ENCODE measurements at regions not wholly inside any gene's neighbourhood (a gene's known extent, or its start where the extent isn't known, plus 50 kb on each side); places are given as distances from the start of the nearest gene placed in this dataset.

DNA sequence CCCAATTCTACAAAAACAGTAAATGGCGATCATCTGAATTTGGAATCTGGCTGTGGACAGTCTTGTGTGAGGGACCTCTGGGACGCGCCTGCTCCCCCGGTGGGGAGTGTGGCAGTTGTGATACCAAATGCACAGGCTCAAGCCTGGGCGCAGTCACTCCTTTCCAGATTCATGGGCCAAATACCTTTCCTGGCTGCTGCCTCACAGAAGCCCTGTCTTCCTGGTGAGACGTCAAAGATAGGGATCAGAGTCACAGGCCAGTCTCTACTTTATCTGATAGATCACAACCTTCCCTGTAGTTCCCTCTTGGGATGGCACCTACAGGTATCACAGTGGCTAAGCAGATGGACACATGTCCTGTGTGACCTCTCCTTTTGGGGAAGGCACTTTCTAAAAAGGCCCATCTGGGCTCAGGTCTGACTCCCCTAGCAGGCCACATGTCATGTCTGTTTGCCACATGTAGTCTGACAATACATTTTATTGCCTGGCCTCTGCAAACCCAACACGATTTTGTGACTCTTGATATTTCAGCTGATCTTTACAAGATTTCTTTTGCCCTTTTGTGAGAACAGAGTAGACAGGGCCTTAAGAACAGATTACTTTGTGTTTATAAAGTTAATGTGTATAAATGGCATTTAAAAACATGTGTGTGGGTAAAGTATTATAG, 150.1 kb downstream of the SNX10 start:
- Mint-ChIP-seq H3K27ac (ENCODE audit: unreplicated experiment) (no peak overlapping the region), H3K4me1 (ENCODE audit: low read depth) (no peaks in the 10 kb centered on the region), H3K4me3 (ENCODE audit: unreplicated experiment) (no peak overlapping the region)

DNA sequence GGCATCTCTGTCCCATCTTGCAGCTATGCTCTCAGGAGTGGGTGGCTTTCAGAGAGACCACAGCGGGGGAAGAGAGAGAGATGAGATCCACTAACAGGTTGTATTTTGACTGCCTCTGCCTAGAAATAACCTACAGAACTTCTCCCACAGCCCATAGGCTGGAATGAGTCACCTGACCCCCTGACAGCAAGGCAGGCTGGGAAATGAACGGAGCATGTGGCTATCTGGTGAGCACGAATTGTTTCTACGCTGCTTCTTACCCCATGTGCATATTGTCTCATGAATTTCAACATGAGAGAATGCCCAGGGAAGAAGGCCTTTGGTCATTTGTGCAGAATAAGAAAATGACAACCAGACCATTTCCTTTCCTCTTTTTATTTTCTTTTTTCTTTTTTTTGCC, 151.3 kb downstream of the SNX10 start:
- H3K4me3 Mint-ChIP-seq (ENCODE audit: unreplicated experiment) = no peak overlapping the region
- no peaks in the 10 kb centered on the region for H3K4me1 Mint-ChIP-seq (ENCODE audit: low read depth)
- H3K36me3 Mint-ChIP-seq (ENCODE audit: low read depth) = no peaks in the 10 kb centered on the region
- TF ChIP-seq, protein P1, sequence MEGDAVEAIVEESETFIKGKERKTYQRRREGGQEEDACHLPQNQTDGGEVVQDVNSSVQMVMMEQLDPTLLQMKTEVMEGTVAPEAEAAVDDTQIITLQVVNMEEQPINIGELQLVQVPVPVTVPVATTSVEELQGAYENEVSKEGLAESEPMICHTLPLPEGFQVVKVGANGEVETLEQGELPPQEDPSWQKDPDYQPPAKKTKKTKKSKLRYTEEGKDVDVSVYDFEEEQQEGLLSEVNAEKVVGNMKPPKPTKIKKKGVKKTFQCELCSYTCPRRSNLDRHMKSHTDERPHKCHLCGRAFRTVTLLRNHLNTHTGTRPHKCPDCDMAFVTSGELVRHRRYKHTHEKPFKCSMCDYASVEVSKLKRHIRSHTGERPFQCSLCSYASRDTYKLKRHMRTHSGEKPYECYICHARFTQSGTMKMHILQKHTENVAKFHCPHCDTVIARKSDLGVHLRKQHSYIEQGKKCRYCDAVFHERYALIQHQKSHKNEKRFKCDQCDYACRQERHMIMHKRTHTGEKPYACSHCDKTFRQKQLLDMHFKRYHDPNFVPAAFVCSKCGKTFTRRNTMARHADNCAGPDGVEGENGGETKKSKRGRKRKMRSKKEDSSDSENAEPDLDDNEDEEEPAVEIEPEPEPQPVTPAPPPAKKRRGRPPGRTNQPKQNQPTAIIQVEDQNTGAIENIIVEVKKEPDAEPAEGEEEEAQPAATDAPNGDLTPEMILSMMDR (IDR thresholded peaks at IDR 0.05) = no peak
- H3K27ac Mint-ChIP-seq (ENCODE audit: unreplicated experiment) = no peak overlapping the region
- no peak for DNase-seq (ENCODE audit: low spot score)
- H3K9me3 Mint-ChIP-seq (ENCODE audit: low read depth) = no peaks in the 10 kb centered on the region
- peaks cover 7% of the 10 kb centered on the region for H3K27me3 Mint-ChIP-seq (ENCODE audit: low read depth)

More for the DNA sequence above, 150.1 kb downstream of the SNX10 start:
- no peaks in the 10 kb centered on the region for H3K9me3 Mint-ChIP-seq (ENCODE audit: low read depth)
- no peaks in the 10 kb centered on the region for H3K36me3 Mint-ChIP-seq (ENCODE audit: low read depth)
- H3K27me3 Mint-ChIP-seq (ENCODE audit: low read depth) = peaks cover 7% of the 10 kb centered on the region
- TF ChIP-seq, protein P1 (IDR thresholded peaks at IDR 0.05) = no peak
- DNase-seq (ENCODE audit: low spot score) = no peak

DNA sequence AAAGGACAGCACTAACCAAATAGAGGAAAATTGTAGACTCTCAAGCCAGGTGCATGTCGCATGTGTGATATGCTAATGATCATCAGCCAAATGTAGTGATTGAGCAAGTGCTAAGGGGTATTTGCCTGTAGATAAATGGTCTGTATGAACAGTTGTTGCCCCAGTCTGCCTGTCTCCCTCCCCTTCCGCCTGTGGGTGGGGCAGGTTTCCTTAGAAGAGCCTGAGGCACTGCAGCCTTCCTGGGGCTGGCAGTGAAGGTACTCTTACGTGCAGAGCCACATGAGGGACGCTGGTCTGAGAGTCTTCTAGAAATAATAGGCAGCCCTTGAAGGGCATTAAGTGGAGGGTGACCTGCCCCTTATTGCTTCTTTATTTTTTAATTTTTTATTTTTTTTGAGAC, 152.1 kb downstream of the SNX10 start:
- no peaks in the 10 kb centered on the region for H3K36me3 Mint-ChIP-seq (ENCODE audit: low read depth)
- TF ChIP-seq, protein P1 (IDR thresholded peaks at IDR 0.05) = no peak
- H3K9me3 Mint-ChIP-seq (ENCODE audit: low read depth) = no peaks in the 10 kb centered on the region
- no peak overlapping the region for H3K27ac Mint-ChIP-seq (ENCODE audit: unreplicated experiment)
- peaks cover 7% of the 10 kb centered on the region for H3K27me3 Mint-ChIP-seq (ENCODE audit: low read depth)
- H3K4me3 Mint-ChIP-seq (ENCODE audit: unreplicated experiment) = no peak overlapping the region
- DNase-seq (ENCODE audit: low spot score) = no peak
- no peaks in the 10 kb centered on the region for H3K4me1 Mint-ChIP-seq (ENCODE audit: low read depth)

DNA sequence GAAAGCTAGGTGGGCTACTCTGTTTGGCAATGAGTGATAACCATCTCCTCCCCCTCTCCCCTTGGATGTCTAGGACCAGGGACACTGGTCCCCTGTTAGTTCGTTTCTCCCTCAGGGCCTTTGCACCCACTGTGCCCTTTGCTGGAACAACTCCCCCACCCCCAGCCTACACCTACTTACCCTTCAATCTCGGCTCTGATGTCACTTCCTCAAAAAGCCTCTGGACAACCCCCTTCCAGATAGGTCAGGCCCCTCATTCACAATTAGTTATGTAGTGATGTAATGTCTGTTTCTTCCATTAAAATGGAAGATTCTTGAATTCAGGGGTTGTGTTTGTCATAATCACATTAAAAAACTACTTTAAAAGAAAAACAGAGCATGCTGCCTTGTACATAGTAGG, 152.9 kb downstream of the SNX10 start:
- no peaks in the 10 kb centered on the region for H3K9me3 Mint-ChIP-seq (ENCODE audit: low read depth)
- H3K27ac Mint-ChIP-seq (ENCODE audit: unreplicated experiment) = no peak overlapping the region
- no peaks in the 10 kb centered on the region for H3K36me3 Mint-ChIP-seq (ENCODE audit: low read depth)
- peaks cover 5% of the 10 kb centered on the region for H3K4me1 Mint-ChIP-seq (ENCODE audit: low read depth)
- H3K27me3 Mint-ChIP-seq (ENCODE audit: low read depth) = peaks cover 7% of the 10 kb centered on the region
- H3K4me3 Mint-ChIP-seq (ENCODE audit: unreplicated experiment) = no peak overlapping the region
- TF ChIP-seq, protein P1 (IDR thresholded peaks at IDR 0.05) = no peak
- DNase-seq (ENCODE audit: low spot score) = no peak

DNA sequence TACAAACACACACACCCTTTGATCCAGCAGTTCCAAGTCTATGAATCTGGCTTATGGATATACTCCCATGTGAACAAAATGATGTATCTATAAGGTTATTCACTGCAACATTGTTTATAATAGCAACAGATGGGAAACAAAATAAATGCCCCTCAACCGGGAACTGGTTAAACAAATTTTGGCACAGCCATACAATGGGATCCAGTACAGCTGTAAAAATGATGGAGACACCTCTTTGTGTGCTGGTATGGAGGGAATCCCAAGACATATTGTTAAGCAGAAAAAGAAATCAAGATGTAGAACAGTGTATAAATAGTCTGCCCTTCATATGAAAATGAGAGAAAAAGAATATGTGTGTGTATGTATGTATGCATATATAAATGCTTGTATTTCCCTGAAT, 155.5 kb downstream of the SNX10 start:
- Mint-ChIP-seq H3K9me3 (ENCODE audit: low read depth) (no peaks in the 10 kb centered on the region), H3K4me1 (ENCODE audit: low read depth) (peaks cover 9% of the 10 kb centered on the region), H3K4me3 (ENCODE audit: unreplicated experiment) (no peak overlapping the region), H3K27ac (ENCODE audit: unreplicated experiment) (no peak overlapping the region), H3K36me3 (ENCODE audit: low read depth) (no peaks in the 10 kb centered on the region), H3K27me3 (ENCODE audit: low read depth) (no peaks in the 10 kb centered on the region)
- TF ChIP-seq, protein P1 (IDR thresholded peaks at IDR 0.05) = no peak
- DNase-seq (ENCODE audit: low spot score) = no peak

Measured in chondrocyte (in vitro differentiated cells).